SK-N-MC (cell line): ENCODE measurements at regions not wholly inside any gene's neighbourhood (a gene's known extent, or its start where the extent isn't known, plus 50 kb on each side); places are given as distances from the start of the nearest gene placed in this dataset.

Source experiments
- EZH2 ChIP-seq: fragments of 200-600 bp; sonication (generic); IDR thresholded peaks from one replicate; pipeline ENCODE4 v1.6.1; 2017; ENCODE audit warnings: antibody characterized with exemption
- POLR2AphosphoS5 ChIP-seq: IDR thresholded peaks from 2 replicates; pipeline ENCODE4 v1.6.1; 2012; ENCODE audit warnings: mild to moderate bottlenecking, low read depth, low read length, borderline replicate concordance

DNA sequence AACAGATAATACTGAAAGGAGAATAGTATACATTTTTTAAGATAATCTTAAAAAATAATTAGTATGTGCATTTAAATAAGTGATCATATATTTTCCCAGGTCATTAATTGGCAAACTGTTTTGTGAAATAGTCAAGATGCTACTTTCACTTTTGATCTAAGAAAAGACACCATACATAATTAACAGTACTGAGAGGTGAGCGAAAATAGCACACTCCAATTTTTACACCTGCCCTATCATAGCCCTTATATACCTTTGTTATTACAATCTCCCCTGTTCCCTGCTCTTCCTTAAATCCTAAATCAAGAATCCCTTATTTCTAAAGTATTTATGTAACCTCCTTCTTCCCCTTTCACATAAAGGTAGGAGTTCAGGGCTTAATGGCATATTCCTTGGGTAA, 500.1 kb upstream of the LRATD1 start:
- no peak for TF ChIP-seq EZH2
- no peak for TF ChIP-seq POLR2AphosphoS5
